Heart left ventricle (tissue), 13 donors: ENCODE measurements at regions not wholly inside any gene's neighbourhood (a gene's known extent, or its start where the extent isn't known, plus 50 kb on each side); places are given as distances from the start of the nearest gene placed in this dataset.
"Not testable (repeated sequence)": the region's sequence is repeated elsewhere in the genome, so short reads cannot be mapped to it uniquely, and the experiment has no call there.

ENCODE experiments used
- POLR2A ChIP-seq, 2 donors: fragments of 450-650 bp; IDR thresholded peaks; one replicate each; pipeline ENCODE4 v1.6.1; 2017; ENCODE audit warnings: antibody characterized with exemption in 2 of 2, mild to moderate bottlenecking in 2 of 2, moderate library complexity in 2 of 2
- TF ChIP-seq, protein P1 (sequence below), 12 donors: fragments of 200-600 bp; sonication (generic) in 4 of 12; IDR thresholded peaks; one replicate each; pipeline versions ENCODE4 v1.5.0 to v1.8.0; 2018 to 2022; ENCODE audit warnings: antibody characterized with exemption in 12 of 12, mild to moderate bottlenecking in 5 of 12
- donor health status: ischemic (EF 13 %, LVEDD 7.1; RV severe dilation, severe dysfunction).
- donor health status: DM: no; HTN: yes; CAD: no.
- donor health status: DM: no; HTN: no; CAD: no.
- donor health status: ischemic (EF 25% LVEDD 6.9; RV normal size, moderate dysfunction).
- donor health status: ischemic (EF 25% LVEDD 5.7; RV mildly dilated, moderate dysfunction).
- donor health status: ischemic (EF 35%, LVEDD 5.7; RV mildly dilated, moderate dysfunction).
- donor health status: nonischemic (EF 11% LVEDD 7.7; RV severe dilation, severe dysfunction).
- donor health status: DM: yes; HTN: yes; CAD: no.
- donor health status: PGD.
- donor health status: ischemic (EF 29% LVEDD 5.4; RV normal size, mild dysfunction).
- donor health status: nonischemic (EF 23%, LVEDD 6.1; RV moderate dilation, normal function).

GRCh38 chr2:111269761-111270323, 149.1 kb downstream of the BCL2L11 start:
- not testable (repeated sequence) for TF ChIP-seq POLR2A (IDR thresholded peaks at IDR 0.05)
- TF ChIP-seq, protein P1, sequence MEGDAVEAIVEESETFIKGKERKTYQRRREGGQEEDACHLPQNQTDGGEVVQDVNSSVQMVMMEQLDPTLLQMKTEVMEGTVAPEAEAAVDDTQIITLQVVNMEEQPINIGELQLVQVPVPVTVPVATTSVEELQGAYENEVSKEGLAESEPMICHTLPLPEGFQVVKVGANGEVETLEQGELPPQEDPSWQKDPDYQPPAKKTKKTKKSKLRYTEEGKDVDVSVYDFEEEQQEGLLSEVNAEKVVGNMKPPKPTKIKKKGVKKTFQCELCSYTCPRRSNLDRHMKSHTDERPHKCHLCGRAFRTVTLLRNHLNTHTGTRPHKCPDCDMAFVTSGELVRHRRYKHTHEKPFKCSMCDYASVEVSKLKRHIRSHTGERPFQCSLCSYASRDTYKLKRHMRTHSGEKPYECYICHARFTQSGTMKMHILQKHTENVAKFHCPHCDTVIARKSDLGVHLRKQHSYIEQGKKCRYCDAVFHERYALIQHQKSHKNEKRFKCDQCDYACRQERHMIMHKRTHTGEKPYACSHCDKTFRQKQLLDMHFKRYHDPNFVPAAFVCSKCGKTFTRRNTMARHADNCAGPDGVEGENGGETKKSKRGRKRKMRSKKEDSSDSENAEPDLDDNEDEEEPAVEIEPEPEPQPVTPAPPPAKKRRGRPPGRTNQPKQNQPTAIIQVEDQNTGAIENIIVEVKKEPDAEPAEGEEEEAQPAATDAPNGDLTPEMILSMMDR (IDR thresholded peaks at IDR 0.05), result not testable (repeated sequence)
